Fibroblast of upper back skin (primary cell): ENCODE measurements at regions not wholly inside any gene's neighbourhood (a gene's known extent, or its start where the extent isn't known, plus 50 kb on each side); places are given as distances from the start of the nearest gene placed in this dataset.
"Not testable (repeated sequence)": the region's sequence is repeated elsewhere in the genome, so short reads cannot be mapped to it uniquely, and the experiment has no call there.

ENCODE experiments used
- DNase-seq: peaks from one replicate; pipeline ENCODE4 v3.0.0-alpha.2; 2013

DNA sequence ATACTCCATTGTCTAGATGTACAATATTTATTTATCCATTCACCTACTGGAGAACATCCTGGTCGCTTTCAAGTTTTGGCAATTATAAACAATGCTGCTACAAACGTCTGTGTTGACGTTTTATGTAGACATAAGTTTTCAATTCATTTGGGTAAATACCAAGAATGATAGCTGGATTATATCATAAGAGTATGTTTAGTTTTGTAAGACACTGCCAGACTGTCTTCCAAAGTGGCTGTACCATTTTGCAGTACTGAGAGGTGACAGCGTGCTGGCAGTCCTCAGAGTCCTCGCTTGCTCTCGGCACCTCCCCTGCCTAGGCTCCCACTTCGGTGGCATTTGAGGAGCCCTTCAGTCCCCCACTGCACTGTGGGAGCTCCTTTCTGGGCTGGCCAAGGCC is 253.3 kb upstream of the INTU start:
- no peak for DNase-seq

DNA sequence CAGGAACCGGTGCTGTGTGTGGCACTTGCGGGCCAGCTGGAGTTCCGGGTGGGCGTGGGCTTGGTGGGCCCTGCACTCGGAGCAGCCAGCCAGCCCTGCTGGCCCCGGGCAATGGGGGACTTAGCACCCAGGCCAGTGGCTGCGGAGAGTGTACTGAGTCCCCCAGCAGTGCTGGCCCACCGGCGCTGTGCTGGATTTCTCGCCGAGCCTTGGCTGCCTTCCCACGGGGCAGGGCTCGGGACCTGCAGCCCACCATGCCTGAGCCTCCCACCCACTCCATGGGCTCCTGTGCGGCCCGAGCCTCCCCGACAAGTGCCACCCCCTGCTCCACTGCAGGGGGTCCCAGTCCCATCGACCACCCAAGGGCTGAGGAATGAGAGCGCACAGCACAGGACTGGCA is 252.8 kb upstream of the INTU start:
- DNase-seq = not testable (repeated sequence)

DNA sequence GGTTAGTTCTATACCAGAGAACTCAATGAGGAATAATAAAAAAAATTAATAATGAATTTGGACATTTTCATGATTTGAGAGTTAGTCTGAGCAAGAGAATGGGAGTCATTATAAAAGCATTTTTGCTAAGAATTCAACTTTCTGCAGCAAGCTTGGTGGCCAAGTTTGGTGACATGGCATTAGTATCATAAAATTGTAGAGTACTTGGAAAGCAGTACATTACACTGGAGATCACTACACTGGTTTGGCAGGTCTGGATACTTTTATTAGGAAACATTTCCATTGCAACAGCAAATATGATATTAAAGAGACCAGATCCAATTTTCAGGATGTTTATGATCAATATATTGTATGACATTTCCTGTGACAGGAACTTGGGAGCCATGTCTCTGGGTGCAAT is 249.1 kb upstream of the INTU start:
- no peak for DNase-seq

DNA sequence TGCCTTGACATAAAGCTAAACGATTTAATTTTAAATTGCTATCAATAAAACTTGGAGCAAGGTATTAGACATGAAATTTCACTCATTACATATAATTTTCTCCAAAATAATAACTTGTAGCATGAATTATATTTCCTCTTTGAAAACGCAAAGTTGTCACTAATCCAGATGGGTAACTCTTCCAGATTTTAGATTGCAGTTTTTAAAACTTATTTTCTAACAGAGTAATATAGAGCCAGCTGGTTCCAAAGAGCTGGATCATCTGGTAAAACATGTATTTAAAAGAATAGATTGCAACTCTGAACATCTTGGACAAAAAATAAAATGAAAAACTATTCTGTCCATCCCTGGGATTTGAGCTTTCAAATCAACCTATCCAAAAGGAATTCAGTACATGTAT is 238.2 kb upstream of the INTU start:
- no peak for DNase-seq

DNA sequence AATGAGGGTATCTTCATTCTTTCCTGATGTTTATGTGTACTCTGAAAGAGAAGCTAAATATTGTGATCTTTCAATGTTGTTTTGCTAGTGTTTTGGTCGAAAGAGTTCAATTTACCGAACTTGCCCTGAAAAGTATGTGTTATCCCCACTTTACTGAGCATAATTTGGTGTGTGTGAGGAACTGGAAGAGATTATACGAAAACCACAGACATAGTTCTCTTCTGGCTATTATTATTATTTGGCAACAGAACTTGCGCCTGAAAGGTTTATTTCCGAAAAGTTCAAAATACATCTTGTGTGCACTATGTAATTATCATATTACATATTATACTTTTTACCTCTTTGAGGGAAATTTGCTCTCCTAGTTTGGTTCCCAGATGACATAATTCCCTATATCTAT is 232.5 kb upstream of the INTU start:
- no peak for DNase-seq

DNA sequence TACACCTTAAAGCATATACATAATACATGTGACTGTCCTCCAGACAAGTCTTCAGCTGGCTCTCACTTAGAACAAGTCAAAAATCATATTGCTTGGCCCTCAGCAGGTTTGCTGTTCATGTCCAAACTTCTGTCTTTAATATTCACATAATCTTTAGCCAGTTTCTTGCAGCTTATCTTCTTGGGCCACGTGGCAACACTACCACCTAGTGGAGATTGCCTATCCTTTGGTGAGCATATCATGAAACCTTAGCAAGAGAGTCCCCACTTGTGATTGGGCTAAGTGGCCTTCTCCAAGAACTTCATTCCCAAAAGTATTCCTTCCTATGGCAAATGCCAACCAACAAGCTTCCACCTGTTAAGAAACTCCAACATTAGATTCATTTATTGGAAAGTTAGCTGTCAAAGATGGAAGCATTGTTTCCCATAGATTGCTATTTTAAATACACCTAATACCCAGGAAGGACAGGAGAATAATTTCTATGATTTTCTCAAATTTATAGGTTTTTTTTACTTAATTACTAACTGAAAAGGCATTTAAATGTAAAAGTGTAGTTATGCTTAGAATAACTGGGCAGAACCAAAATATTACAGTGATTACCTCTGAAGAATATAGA is 231.9 kb upstream of the INTU start:
- DNase-seq = peak; percentile 83

DNA sequence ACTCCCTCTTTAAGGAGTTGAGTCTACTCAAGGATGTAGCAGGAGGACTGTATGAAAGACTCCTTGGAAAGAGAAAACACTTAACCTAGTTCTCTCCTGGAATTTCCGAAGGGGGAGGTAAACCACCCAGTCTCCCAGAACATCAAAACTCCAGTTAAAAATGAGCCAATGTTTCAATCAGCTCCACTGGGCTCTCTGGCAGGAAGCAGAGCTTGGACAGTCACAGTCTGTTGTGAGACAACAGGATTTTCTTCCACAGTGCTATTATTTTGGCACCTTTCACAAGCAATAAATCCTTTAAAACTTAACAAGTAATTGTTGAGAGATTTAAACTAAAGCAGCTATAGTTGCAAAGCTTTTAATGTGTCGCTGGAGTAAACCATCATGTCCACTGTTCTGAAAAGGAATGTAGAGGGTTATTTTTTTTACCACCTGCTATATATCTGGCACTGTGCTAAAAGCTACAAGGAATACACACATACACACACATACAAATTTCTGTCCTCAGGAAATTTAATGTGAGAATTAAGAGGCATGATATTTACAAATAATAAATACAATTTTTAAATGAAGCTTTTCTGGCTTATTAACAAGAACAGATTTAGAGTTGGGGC is 229.2 kb upstream of the INTU start:
- peak; percentile 12 for DNase-seq

DNA sequence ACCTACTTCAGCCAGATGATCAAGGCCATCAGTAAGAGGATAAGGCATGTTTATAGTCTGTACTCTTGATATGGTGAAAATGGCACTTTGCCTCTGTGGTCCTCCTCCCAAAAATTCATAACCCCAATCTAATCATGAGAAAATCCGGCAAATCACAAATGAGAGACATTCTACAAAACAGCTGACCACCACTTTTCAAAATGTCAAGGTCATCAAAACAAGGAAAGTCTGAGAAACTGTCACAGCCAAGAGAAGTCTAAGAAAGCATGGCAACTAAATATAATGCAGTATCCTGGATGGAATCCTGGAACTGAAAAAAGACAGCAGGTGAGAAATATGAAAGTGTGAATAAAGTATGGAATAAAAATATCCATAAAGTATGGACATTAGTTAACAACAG is 226.6 kb upstream of the INTU start:
- DNase-seq = no peak

DNA sequence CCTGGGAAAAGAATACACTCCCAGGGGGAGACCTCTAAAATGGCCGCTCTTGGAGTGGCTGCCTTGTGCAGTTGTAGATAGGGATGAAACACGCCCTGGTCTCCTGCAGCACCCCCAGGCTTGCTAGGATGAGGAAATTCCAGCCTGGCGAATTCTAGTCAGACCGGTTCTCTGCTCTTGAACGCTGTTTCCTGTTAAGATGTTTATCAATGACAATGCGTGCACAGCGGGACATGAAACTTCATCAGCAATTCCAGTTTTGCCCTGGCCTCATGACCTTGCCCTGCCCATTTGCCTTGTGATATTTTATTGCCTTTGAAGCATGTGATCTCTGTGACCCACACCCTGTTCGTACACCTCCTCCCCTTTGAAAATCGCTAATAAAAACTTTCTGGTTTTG is 225.2 kb upstream of the INTU start:
- not testable (repeated sequence) for DNase-seq

DNA sequence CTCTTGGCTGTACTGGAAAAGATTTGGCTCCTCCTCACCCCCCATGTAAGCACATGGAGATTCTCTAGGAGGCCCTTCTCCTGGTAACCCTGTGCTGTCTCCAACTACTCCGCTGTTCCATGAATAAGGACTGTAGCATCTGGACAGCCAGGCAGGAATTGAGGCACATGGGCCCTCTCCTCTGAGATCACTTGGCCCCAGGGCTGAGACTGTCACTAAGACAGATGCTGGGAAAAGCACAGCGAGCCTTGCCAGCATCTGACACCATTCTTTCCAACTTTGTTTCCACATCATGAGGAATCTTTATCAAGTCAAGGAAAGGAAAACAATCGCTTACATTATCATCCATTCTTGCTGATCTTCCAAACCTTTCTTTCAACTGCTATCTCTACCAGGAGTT is 222.6 kb upstream of the INTU start:
- no peak for DNase-seq

DNA sequence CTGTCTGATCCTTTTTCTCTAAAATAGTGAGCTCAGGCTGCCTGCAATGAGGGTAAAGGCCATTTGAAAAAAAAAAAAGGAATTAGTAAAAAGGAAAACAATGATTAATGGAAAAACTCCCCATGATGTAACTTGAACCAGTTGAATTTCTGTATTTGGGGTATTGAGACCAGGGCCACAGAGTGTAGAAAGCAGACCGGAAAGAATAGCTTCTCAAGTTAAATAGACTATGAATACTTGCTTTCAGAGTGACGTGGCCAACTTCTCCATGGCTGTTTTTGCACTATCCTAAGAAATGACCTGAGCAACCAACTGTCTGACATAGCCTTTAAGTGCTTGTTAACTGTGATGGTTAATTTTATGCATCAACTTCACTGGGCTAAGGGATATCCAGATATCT is 222.1 kb upstream of the INTU start:
- no peak for DNase-seq

DNA sequence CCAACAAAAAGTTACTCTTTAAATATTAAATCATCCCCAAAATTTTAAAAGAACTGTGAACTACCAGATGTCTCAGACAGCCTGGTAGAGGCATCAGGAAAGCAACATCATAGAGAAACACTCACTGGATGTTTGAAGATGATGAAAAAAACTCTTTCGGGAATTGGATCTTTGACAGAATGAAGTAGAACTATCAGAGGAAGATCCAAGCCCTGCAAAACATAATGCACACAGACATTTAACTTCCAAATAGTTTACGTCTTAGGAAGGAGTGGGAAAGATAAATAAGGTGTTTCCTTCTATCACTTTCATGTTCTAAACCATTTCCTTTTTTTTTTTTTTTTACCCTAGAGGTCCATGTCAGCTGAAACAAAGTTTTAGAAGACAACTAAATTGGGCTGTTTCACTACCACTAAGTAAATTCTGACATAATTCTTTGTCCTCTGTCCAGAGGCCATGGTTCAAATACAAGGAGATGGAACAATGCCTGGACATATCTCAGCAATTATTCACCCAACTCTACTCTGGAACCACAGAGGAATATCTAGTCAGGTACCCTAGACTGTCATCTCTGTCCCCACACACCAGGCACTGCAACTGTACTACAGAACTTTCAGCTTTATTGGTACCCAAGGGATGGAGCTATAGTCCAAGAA is 217.7 kb upstream of the INTU start:
- no peak for DNase-seq

DNA sequence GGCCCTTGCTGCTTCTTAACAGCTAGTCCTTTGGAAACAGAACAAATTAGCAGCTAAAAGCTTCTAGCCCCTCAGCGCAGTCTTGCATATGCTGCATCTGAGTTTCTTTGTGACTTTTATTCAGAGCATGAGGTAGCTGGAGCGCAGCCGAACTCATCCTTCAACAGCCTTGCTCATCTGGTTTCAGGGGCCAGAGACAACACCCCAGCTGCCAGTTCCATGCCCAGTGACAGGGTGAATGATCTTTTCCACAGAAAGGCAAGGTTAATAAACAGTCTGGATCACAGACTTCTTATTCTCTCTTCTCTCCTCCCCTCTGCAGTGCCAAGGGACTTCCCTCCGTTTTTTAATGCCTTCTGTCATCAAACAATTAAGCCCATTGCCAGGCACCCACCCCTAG is 216.6 kb upstream of the INTU start:
- no peak for DNase-seq

DNA sequence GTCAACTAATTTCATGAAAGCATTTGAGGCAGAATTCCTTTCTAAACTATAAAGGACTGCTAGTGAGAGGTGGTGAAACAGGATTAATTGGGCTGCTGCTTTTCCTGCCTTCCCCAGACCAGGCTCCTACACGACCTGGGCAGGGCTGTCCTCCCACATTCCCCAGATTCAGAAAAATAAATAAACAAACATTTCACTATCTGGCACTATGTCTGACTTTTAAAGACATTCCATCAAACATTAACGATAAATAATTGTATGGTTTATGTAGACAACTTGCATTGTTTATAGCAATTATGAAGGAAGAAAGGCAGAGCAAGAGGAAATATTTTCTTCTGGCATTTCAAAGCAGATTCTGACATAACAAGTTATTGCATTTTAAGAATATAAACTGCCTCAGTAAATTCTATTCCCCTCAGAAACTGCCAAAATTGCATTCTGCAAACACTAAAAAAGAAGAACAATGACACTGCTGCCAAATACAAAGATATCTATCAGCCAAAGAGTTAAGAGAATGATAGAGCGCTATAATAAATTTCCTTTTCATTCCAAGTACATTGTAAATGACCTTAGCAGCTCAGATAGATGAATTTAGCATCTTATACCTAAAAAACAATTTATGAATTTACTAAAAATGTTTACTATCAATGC is 214.7 kb upstream of the INTU start:
- DNase-seq = no peak

DNA sequence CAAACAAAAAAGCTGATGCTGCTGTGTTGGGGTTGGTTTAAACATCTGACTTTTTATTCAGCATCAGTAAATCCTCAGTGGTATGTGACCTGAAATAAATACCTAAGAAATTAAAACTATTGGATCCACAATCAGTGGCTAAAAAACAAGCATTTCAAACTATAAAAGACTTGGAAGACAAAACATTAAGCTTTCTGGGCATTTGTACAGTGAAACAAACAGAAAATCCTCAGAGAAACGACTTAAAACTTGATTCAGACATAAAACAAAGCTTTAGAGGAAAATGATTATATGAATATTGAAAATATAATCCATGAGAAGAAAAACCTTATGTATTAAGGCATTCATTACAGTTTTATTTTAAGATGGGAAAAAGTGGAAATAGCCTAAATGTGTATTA is 213.3 kb upstream of the INTU start:
- DNase-seq = no peak

DNA sequence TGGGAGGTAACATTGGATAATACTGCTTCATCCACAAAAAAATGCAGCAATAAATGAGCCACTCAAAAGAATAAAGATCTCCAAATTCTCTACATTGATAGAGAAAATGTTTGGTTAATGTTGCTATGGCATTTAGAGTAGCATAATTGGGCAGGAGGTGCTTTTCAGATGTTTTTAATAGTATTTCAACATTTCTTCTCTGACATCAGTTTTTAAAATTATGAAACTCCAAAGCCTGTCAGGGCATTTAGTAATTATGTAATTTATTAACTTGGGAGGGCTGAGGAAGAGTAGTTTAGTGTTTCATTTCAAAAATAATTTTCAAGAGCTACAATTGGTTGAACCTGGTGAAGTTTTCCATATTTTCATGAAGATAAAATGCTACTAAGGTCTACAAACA is 211.3 kb upstream of the INTU start:
- no peak for DNase-seq

DNA sequence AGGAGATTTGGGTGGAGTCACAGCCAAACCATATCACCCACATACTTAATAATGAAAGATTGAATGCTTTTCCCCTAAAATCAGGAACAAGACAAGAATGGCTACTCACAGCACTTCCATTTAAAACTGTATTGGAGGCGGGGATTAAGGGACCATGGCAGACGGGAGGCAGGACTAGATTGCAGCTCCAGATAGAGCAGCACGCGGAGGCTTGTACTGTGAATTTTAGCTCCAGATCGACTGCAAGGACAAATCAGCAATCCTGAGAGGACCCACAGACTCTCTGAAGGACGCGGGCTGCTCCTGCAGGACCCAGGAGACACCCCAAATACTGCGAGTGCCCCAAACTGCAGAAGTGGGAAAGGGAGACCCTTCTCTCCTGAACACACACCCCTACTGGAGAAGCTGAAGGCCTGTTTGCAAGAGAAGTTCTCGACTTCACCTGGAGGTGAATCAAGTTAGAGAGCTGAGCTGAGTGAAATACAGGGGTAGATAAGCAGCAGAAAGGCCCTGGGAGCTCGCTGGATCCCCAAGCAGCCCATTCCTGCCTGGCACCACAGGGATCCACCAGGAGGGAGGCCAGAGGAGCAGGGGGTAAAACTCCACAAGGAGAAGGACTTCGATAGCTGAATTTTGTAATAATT is 207.4 kb upstream of the INTU start:
- DNase-seq = no peak

DNA sequence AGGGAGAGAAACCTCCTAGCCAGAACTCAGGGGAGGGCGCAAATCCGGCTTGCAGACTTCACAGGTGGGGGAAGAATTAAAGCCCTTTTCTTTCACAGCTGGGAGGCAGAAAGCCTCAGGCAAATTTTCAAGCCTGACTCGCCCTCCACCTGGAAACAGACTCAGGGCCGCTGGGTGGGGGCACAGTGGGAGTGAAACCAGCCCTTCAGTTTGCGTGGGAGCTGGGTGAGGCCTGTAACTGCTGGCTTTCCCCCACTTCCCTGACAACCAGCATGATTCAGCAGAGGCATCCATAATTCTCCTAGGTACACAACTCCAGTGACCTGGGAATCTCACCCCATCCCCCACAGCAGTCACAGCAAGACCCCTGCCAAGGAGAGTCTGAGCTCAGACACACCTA is 206.9 kb upstream of the INTU start:
- DNase-seq = no peak

DNA sequence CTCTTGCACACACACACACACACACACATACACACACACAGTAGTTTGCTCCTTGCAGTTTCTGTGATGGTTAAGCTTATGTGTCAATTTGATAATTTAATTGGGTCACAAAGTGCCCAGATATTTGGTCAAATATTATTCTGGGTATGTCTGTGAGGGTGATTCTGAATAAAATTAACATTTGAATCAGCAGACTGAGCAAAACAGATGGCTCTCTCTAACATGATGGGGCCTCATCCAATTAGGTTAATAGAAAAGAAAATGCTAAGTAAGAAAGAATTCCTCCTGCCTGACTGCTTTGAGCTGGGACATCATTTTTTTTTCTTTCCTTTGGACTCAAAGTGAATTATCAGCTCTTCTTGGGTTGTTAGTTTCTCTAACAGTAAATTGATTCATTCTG is 191.2 kb upstream of the INTU start:
- no peak for DNase-seq

DNA sequence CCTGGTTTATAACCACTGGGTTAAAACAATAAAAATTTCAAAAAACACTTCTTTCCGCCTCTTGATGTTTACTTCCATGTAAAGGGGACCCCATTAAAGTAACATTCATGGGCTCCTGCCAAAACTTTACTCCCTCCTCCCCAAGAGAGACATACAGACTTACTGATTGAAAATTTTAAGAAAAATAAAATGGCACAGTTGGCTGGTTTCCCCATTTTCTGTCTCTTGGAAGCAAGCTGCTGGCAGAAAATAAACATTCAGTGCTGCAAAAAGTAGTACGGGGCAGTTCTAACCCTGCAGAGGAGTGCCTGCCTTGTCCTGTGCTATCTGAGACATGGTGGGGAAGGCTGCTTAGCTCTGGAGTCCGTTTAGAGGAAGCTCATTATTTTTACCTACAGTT is 187.3 kb upstream of the INTU start:
- no peak for DNase-seq

DNA sequence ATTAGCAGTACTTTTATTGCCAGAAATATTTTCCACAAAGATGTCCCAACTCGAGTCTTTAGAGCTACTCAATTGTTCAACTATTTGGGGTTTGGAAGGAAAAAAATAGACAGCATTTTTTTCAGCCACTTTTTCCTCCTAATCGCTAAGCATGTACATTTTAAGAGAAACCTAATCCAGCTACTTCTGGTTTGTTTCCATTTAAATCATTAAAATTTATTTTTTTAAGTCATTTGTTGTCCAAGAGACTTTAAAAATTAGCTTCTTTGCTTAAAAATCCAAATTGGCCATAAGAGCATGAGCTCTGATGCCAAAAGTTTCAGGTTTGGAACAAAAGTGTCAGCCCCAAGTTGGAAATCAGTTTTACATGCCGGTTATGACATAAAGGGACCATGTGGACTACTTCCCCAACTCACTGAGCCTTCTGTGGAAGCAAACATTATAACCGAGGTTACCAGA is 186.3 kb upstream of the INTU start:
- DNase-seq = peak; percentile 15

DNA sequence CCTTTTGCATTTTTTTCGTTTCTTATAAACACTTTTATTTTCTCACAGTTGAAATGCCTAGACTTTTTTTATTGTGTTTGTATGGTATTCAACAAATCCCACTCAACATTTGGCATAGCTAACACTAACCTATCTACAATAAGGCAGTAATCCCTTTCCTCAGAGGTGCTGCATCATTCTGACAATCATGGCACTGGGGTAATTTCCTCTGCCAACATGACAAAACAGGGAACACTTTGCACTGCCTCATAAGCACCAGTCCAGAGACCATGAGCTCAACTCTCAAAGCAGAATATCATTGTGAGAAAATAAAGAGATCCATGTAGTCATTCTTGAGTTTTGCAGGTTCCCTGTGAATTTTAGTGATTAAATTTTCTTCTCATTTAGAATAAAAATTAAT is 183.8 kb upstream of the INTU start:
- no peak for DNase-seq

DNA sequence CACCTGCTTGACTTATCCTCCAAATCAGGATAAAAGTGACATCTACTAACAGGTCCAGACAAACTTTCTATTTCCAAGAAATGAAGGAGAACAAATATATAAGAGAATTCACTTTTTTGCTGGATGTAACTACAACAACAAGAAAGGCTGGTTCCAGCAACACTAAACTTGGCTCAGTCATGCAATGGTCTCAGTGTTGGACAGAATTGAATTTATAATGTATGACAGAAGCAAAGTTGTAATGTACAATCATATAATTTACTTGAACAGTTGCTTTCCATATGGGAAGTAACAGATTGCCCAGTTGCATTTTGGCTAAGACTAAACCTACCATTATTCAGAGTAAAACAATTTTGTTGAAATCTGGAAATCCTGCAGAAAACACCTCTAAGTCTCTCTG is 183.3 kb upstream of the INTU start:
- DNase-seq = no peak

DNA sequence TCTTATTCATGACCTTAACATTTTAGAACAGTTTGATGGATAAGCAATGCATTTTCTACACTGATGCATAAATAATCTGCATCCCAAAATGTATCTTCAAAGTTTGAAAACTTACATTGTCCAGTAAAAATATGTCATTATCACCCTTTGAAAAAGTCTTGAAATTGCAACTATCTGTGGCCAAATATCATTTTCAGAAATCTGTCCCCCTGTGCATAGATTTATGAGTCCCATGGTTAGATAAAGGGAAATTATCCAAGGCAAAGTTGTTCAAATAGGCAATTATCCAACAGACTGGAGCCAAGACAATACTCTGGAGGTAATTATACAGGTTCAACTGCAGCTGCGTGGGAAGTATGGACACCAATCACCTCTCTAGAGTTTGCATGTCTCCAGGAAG is 182.5 kb upstream of the INTU start:
- DNase-seq = no peak
